GM23338 (cell line): ENCODE measurements at regions not wholly inside any gene's neighbourhood (a gene's known extent, or its start where the extent isn't known, plus 50 kb on each side); places are given as distances from the start of the nearest gene placed in this dataset.

Source experiments
- ATAC-seq: fragments of 200-7000 bp; cut with Tn5 transposase; 3 replicates; pipeline ENCODE4 v1.9.1; 2020
- DNase-seq: peaks from one replicate; pipeline ENCODE4 v3.0.0-alpha.2; 2015; ENCODE audit warnings: low spot score
- H2AFZ ChIP-seq: fragments of 200-600 bp; sonication (generic); 2 replicates; pipeline ENCODE4 v1.8.0; 2016; ENCODE audit warnings: antibody characterized with exemption, mild to moderate bottlenecking, moderate library complexity
- H3F3A ChIP-seq: fragments of 200-600 bp; sonication (generic); replicated peaks from 2 replicates; pipeline ENCODE4 v1.8.0; 2017; ENCODE audit warnings: antibody characterized with exemption, mixed run types, low read depth
- H3K27ac ChIP-seq: fragments of 200-600 bp; sonication (generic); 2 replicates; pipeline ENCODE4 v1.6.1; 2016; ENCODE audit warnings: low read depth
- H3K27me3 ChIP-seq: fragments of 200-600 bp; sonication (generic); 2 replicates; pipeline ENCODE4 v1.8.0; 2016; ENCODE audit warnings: mild to moderate bottlenecking, mixed run types, moderate library complexity; ENCODE audit not compliant: insufficient read depth
- H3K36me3 ChIP-seq: fragments of 200-600 bp; sonication (generic); 2 replicates; pipeline ENCODE4 v1.8.0; 2016; ENCODE audit warnings: mild to moderate bottlenecking; ENCODE audit not compliant: insufficient read depth
- H3K4me1 ChIP-seq: fragments of 200-600 bp; sonication (generic); 2 replicates; pipeline ENCODE4 v1.8.0; 2016; ENCODE audit warnings: mild to moderate bottlenecking, moderate library complexity; ENCODE audit not compliant: insufficient read depth
- H3K4me2 ChIP-seq: fragments of 200-600 bp; sonication (generic); 2 replicates; pipeline ENCODE4 v1.7.1; 2017; ENCODE audit warnings: mixed run types
- H3K4me3 ChIP-seq: fragments of 200-600 bp; sonication (generic); 2 replicates; pipeline ENCODE4 v1.6.1; 2016; ENCODE audit warnings: mixed run types
- H3K79me2 ChIP-seq: fragments of 200-600 bp; sonication (generic); replicated peaks from 2 replicates; pipeline ENCODE4 v1.8.0; 2017; ENCODE audit warnings: mild to moderate bottlenecking; ENCODE audit not compliant: insufficient read depth
- H3K9me2 ChIP-seq: fragments of 200-600 bp; sonication (generic); 2 replicates; pipeline ENCODE4 v1.8.0; 2017; ENCODE audit not compliant: insufficient read depth
- H4K20me1 ChIP-seq: fragments of 200-600 bp; sonication (generic); replicated peaks from 2 replicates; pipeline ENCODE4 v1.8.0; 2017; ENCODE audit warnings: mild to moderate bottlenecking; ENCODE audit not compliant: insufficient read depth
- H3K27ac Mint-ChIP-seq: 2 replicates; pipeline ENCODE4 v1.8.0; 2020; ENCODE audit warnings: inconsistent platforms, mild to moderate bottlenecking, moderate library complexity, mixed read lengths
- H3K27me3 Mint-ChIP-seq: 3 replicates; pipeline ENCODE4 v1.8.0; 2022; ENCODE audit warnings: low read depth, mild to moderate bottlenecking, moderate library complexity, mixed read lengths, inconsistent platforms; ENCODE audit not compliant: insufficient read depth, poor library complexity
- H3K36me3 Mint-ChIP-seq: 3 replicates; pipeline ENCODE4 v1.8.0; 2021; ENCODE audit warnings: low read depth, mild to moderate bottlenecking, inconsistent platforms, moderate library complexity, mixed read lengths
- H3K4me1 Mint-ChIP-seq: 3 replicates; pipeline ENCODE4 v1.8.0; 2020; ENCODE audit warnings: mild to moderate bottlenecking, inconsistent platforms, mixed read lengths
- H3K4me3 Mint-ChIP-seq: 3 replicates; pipeline ENCODE4 v1.8.0; 2021; ENCODE audit warnings: moderate library complexity, mild to moderate bottlenecking, inconsistent platforms, mixed read lengths
- H3K9me3 Mint-ChIP-seq: 3 replicates; pipeline ENCODE4 v1.8.0; 2020; ENCODE audit warnings: moderate library complexity, mild to moderate bottlenecking, inconsistent platforms, mixed read lengths
- CREB1 ChIP-seq: fragments of 250-450 bp; sonication (Bioruptor Pico); IDR thresholded peaks from 2 replicates; pipeline ENCODE4 v1.5.0; 2020; ENCODE audit warnings: low read depth, mild to moderate bottlenecking, moderate library complexity
- EZH2 ChIP-seq: fragments of 200-600 bp; sonication (generic); IDR thresholded peaks from one replicate; pipeline ENCODE4 v1.8.0; 2017; ENCODE audit warnings: antibody characterized with exemption, mild to moderate bottlenecking, low read depth; ENCODE audit not compliant: unreplicated experiment
- EZH2phosphoT487 ChIP-seq: fragments of 200-600 bp; sonication (generic); IDR thresholded peaks from one replicate; pipeline ENCODE4 v1.8.1; 2018; ENCODE audit warnings: antibody characterized with exemption; ENCODE audit not compliant: unreplicated experiment
- JUNB ChIP-seq: IDR thresholded peaks from one replicate; pipeline ENCODE4 v1.6.1; 2016; ENCODE audit warnings: antibody characterized with exemption; ENCODE audit not compliant: unreplicated experiment
- NANOG ChIP-seq: IDR thresholded peaks from 2 replicates; pipeline ENCODE4 v1.6.1; 2016; ENCODE audit warnings: antibody characterized with exemption, borderline replicate concordance
- POLR2AphosphoS5 ChIP-seq: IDR thresholded peaks from 2 replicates; pipeline ENCODE4 v1.6.1; 2016; ENCODE audit warnings: antibody characterized with exemption, low read depth
- REST ChIP-seq: IDR thresholded peaks from one replicate; pipeline ENCODE4 v1.6.1; 2018; ENCODE audit warnings: antibody characterized with exemption; ENCODE audit not compliant: unreplicated experiment
- STAT1 ChIP-seq: IDR thresholded peaks from one replicate; pipeline ENCODE4 v1.6.1; 2016; ENCODE audit warnings: antibody characterized with exemption; ENCODE audit not compliant: unreplicated experiment
- ZNF114 ChIP-seq: fragments of 250-450 bp; sonication (Bioruptor Pico); IDR thresholded peaks from 2 replicates; pipeline ENCODE4 v1.5.0; 2020; ENCODE audit warnings: mild to moderate bottlenecking, moderate library complexity
- ZNF331 ChIP-seq: fragments of 250-450 bp; sonication (Bioruptor Pico); IDR thresholded peaks from 2 replicates; pipeline ENCODE4 v1.5.0; 2020; ENCODE audit warnings: low read depth, mild to moderate bottlenecking, moderate library complexity
- TF ChIP-seq, protein P1 (sequence below), 2 experiments: fragments of 200-600 bp in 1 of 2; sonication (generic) in 1 of 2; conservative IDR thresholded peaks; 2 replicates each; pipeline versions ENCODE4 v1.5.1 to v1.6.1; 2016 to 2017; ENCODE audit warnings: antibody characterized with exemption in 2 of 2, low read depth in 2 of 2, mild to moderate bottlenecking in 2 of 2, moderate library complexity in 1 of 2
- TF ChIP-seq, protein P2 (sequence below): IDR thresholded peaks from 2 replicates; pipeline ENCODE4 v1.6.1; 2016; ENCODE audit warnings: antibody characterized with exemption

DNA sequence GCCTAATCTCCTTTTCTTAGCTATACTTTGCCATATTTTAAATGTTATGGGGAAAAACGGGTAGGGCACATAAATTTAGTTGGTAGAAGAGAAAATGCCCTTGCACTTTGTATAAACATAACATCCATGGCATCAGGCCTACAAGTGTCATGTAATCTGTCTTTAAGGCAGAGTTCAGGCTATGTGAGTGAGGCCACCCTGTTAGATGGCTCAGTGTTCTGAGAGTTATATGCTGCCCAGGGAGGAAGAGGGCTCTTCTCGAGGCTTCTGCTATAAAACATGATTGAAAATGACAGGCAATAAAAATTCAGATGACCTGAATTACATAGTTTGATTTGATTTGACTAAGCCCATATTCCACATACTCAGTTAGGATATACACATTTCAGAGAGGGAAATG, 553.6 kb upstream of the MAP3K7 start:
- no peaks in the 10 kb centered on the region for H4K20me1 ChIP-seq
- H2AFZ ChIP-seq, result no peak overlapping the region
- TF ChIP-seq REST (no peak), POLR2AphosphoS5 (no peak), EZH2phosphoT487 (no peak)
- Mint-ChIP-seq H3K27me3 (no peaks in the 10 kb centered on the region), H3K36me3 (no peaks in the 10 kb centered on the region), H3K9me3 (no peaks in the 10 kb centered on the region), H3K4me3 (no peak overlapping the region), H3K4me1 (no peaks in the 10 kb centered on the region), H3K27ac (no peak overlapping the region)
- H3K36me3 ChIP-seq, result no peaks in the 10 kb centered on the region
- no peak for ATAC-seq
- H3K4me2 ChIP-seq, result no peak overlapping the region
- no peaks in the 10 kb centered on the region for H3K9me2 ChIP-seq
- H3F3A ChIP-seq, result no peaks in the 10 kb centered on the region
- no peak overlapping the region for H3K4me3 ChIP-seq
- DNase-seq, result no peak
- H3K27ac ChIP-seq, result no peak overlapping the region
- no peaks in the 10 kb centered on the region for H3K27me3 ChIP-seq
- H3K79me2 ChIP-seq, result no peaks in the 10 kb centered on the region
- H3K4me1 ChIP-seq, result no peaks in the 10 kb centered on the region

DNA sequence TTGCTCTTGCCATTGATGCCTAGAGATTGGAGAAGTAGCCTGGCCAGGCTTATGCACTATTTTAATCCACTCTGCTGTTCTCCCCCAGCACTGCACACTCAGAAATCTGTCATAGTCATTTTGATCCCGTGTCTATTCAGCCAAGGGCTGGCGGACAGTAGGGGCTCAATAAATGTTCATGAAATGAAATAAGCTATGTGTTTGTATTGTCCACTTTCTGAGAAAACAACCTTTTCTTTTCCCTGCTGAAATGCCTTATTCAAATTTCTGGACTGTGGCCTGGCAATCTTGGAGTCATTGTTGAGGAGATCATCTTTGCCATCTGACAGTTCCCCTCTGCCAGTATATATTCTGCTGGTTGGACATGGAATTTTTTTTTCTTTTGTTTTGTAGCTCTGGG, 550.4 kb upstream of the MAP3K7 start:
- DNase-seq, result no peak
- Mint-ChIP-seq H3K4me1 (no peaks in the 10 kb centered on the region), H3K36me3 (no peaks in the 10 kb centered on the region), H3K9me3 (no peaks in the 10 kb centered on the region), H3K4me3 (no peak overlapping the region), H3K27ac (no peak overlapping the region), H3K27me3 (no peaks in the 10 kb centered on the region)
- Histone ChIP-seq H3K9me2 (no peaks in the 10 kb centered on the region), H3K27ac (no peak overlapping the region), H3K27me3 (no peaks in the 10 kb centered on the region), H3F3A (no peaks in the 10 kb centered on the region), H3K4me1 (no peaks in the 10 kb centered on the region), H3K4me2 (no peak overlapping the region), H2AFZ (no peak overlapping the region), H3K36me3 (no peaks in the 10 kb centered on the region), H4K20me1 (no peaks in the 10 kb centered on the region), H3K4me3 (no peak overlapping the region), H3K79me2 (no peaks in the 10 kb centered on the region)
- no peak for ATAC-seq
- TF ChIP-seq REST, result no peak
- no peak for TF ChIP-seq JUNB
- no peak for TF ChIP-seq NANOG
- TF ChIP-seq EZH2, result no peak
- no peak for TF ChIP-seq EZH2phosphoT487
- no peak for TF ChIP-seq ZNF114 (CRISPR knock-in tag)
- TF ChIP-seq, protein P1, sequence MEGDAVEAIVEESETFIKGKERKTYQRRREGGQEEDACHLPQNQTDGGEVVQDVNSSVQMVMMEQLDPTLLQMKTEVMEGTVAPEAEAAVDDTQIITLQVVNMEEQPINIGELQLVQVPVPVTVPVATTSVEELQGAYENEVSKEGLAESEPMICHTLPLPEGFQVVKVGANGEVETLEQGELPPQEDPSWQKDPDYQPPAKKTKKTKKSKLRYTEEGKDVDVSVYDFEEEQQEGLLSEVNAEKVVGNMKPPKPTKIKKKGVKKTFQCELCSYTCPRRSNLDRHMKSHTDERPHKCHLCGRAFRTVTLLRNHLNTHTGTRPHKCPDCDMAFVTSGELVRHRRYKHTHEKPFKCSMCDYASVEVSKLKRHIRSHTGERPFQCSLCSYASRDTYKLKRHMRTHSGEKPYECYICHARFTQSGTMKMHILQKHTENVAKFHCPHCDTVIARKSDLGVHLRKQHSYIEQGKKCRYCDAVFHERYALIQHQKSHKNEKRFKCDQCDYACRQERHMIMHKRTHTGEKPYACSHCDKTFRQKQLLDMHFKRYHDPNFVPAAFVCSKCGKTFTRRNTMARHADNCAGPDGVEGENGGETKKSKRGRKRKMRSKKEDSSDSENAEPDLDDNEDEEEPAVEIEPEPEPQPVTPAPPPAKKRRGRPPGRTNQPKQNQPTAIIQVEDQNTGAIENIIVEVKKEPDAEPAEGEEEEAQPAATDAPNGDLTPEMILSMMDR (conservative IDR thresholded peaks at IDR 0.05; ENCODE audit: low read depth in 2 of 2), result no peak
- no peak for TF ChIP-seq CREB1 (CRISPR knock-in tag)
- TF ChIP-seq, protein P2, sequence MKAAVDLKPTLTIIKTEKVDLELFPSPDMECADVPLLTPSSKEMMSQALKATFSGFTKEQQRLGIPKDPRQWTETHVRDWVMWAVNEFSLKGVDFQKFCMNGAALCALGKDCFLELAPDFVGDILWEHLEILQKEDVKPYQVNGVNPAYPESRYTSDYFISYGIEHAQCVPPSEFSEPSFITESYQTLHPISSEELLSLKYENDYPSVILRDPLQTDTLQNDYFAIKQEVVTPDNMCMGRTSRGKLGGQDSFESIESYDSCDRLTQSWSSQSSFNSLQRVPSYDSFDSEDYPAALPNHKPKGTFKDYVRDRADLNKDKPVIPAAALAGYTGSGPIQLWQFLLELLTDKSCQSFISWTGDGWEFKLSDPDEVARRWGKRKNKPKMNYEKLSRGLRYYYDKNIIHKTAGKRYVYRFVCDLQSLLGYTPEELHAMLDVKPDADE, result no peak
- no peak for TF ChIP-seq ZNF331 (CRISPR knock-in tag)
- TF ChIP-seq STAT1, result no peak
- no peak for TF ChIP-seq POLR2AphosphoS5
